IPS DF 6.9 (cell line): ENCODE measurements at regions not wholly inside any gene's neighbourhood (a gene's known extent, or its start where the extent isn't known, plus 50 kb on each side); places are given as distances from the start of the nearest gene placed in this dataset.

Experiments
- DNase-seq: peaks from one replicate; pipeline ENCODE4 v3.0.0-alpha.2; 2013; ENCODE audit warnings: low read depth, low spot score
- H3K27ac ChIP-seq: one replicate; pipeline ENCODE4 v1.5.1; 2013; ENCODE audit warnings: low read length, control low read depth
- H3K27me3 ChIP-seq: 2 replicates; pipeline ENCODE4 v1.6.1; 2013; ENCODE audit warnings: mild to moderate bottlenecking, low read length; ENCODE audit not compliant: control insufficient read depth, insufficient read depth
- H3K36me3 ChIP-seq: 2 replicates; pipeline ENCODE4 v1.6.1; 2013; ENCODE audit warnings: low read length; ENCODE audit not compliant: control insufficient read depth, insufficient read depth
- H3K4me1 ChIP-seq: 2 replicates; pipeline ENCODE4 v1.6.1; 2013; ENCODE audit warnings: low read length; ENCODE audit not compliant: control insufficient read depth, insufficient read depth
- H3K4me3 ChIP-seq: 2 replicates; pipeline ENCODE4 v1.5.1; 2013; ENCODE audit warnings: mild to moderate bottlenecking, low read length
- H3K9me3 ChIP-seq: 2 replicates; pipeline ENCODE4 v1.6.1; 2013; ENCODE audit warnings: low read length, inconsistent platforms; ENCODE audit not compliant: control insufficient read depth, insufficient read depth
- WGBS: extraction: QIAGEN DNeasy Blood & Tissue Kit; methylation state at CpG from one replicate; pipeline ENCODE4 v1.1.7; 2013; ENCODE audit warnings: mixed read lengths, missing lambda C conversion rate; ENCODE audit not compliant: insufficient read length, insufficient coverage; 5-methylcytosine and 5-hydroxymethylcytosine counted together

- DNase-seq, result peak; percentile 60
- no CpG with 5 or more reads among the region's 2 CpGs for WGBS
- Histone ChIP-seq H3K27me3 (no peaks in the 10 kb centered on the region; the same call in 1 of the 2 replicates), H3K4me1 (no peaks in the 10 kb centered on the region), H3K36me3 (no peaks in the 10 kb centered on the region), H3K9me3 (no peaks in the 10 kb centered on the region), H3K27ac (no peak overlapping the region), H3K4me3 (no peak overlapping the region)
Measured at GRCh38 chr14:26088275-26088674, 509.6 kb downstream of the NOVA1 start.

DNA sequence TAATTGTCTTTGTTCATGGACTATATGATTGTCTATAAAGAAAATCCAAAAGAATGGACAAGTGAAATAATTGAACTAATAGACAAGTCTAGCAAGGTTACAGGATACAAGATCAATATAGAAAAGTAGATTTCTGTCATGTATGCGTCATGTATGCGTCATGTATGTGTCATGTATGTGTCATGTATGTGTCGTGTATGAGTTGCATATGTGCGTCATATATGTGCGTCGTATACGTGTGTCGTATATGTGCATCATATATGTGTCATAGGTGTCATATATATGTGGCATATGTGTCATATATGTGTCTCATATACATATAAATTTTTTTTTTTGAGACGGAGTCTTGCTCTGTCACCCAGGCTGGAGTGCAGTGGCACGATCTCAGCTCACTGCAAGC, 516.8 kb downstream of the NOVA1 start:
- WGBS, result 100% methylated on average over 5 of the region's 10 CpGs
- Histone ChIP-seq H3K4me1 (no peaks in the 10 kb centered on the region), H3K4me3 (no peak overlapping the region), H3K27me3 (no peaks in the 10 kb centered on the region), H3K9me3 (no peaks in the 10 kb centered on the region), H3K27ac (no peak overlapping the region), H3K36me3 (no peaks in the 10 kb centered on the region)
- DNase-seq, result no peak

GRCh38 chr14:26078561-26078960, 519.3 kb downstream of the NOVA1 start:
- WGBS, result no CpG with 5 or more reads among the region's 2 CpGs
- Histone ChIP-seq H3K27ac (no peak overlapping the region), H3K4me3 (no peak overlapping the region), H3K9me3 (no peaks in the 10 kb centered on the region), H3K36me3 (no peaks in the 10 kb centered on the region), H3K4me1 (no peaks in the 10 kb centered on the region), H3K27me3 (no peaks in the 10 kb centered on the region)
- DNase-seq, result no peak

DNA sequence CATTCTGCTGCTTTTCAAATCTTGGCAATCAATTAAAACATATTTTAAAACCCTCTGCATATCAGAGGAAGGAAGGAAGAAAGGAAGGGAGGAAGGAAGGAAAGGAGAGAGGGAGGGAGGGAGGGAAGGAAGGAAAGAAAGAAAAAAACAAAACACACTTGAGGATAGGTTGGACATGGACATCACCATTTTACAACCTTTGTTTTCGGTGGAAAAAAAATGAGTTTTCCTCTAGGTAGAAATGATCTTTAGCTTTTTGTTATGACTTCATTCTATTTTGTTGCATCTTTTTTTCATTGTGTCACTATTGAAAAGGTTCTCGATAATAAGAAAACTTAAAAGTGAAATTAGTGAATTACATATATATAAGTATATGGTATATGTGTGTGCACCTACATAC, 522.9 kb downstream of the NOVA1 start:
- DNase-seq, result no peak
- no peak overlapping the region for H3K4me3 ChIP-seq
- no peaks in the 10 kb centered on the region for H3K27me3 ChIP-seq
- no CpG with 5 or more reads among the region's 2 CpGs for WGBS
- no peak overlapping the region for H3K27ac ChIP-seq
- H3K9me3 ChIP-seq, result no peaks in the 10 kb centered on the region
- no peaks in the 10 kb centered on the region for H3K4me1 ChIP-seq
- H3K36me3 ChIP-seq, result no peaks in the 10 kb centered on the region

DNA sequence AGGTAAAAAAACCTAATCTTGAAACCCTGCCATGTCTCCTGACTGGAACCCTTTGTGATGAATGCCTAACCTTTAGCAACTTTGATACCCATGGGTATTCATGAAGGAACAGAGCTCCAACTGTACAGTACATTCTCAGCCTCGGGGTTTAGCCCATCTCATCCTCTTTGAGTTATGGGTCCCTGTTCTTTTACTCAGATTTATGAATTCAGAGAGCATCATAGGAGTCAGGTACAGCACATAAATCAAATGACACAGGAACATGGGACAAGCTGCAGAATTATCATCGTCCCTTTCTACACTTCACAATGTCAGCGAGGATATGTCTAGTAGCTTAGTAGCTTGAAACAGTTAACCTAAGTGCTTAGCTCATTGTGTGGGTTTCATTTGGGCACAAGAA, 527.4 kb downstream of the NOVA1 start:
- DNase-seq, result no peak
- H3K9me3 ChIP-seq, result no peaks in the 10 kb centered on the region
- WGBS, result no CpG with 5 or more reads among the region's 3 CpGs
- H3K4me1 ChIP-seq, result no peaks in the 10 kb centered on the region
- H3K27ac ChIP-seq, result no peak overlapping the region
- no peaks in the 10 kb centered on the region for H3K36me3 ChIP-seq
- no peaks in the 10 kb centered on the region for H3K27me3 ChIP-seq
- no peak overlapping the region for H3K4me3 ChIP-seq

DNA sequence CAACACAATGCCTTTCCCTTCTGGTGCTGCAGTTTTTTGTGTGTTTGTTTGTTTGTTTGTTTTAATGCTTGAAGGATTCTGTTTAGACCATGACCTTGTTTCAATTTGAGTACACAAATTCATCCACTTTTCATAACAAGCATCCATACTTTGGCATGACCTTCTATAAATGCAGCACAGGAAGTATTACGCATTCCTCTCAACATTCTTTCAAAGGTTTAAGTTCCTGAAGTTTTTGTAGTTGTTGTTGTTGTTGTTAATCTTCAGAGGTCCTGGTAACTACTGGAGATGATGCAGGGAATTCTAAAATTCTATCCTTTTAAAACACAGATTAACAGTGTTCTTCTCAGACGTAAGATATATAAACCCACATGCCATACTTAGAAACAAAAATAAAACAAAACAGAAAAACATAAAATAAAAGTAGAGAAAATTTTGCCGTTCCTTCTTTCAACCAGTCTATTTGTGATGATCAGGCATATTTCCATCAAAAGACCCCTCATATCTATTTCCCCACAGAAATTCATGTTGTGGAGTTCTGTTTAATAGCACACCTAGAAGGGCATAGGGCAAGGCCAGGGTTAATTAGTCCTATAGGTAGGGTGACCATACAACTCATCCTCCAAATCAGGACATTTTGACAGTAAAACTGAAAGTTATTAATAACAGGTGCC, 529.9 kb downstream of the NOVA1 start:
- no peak for DNase-seq
- H3K36me3 ChIP-seq, result no peaks in the 10 kb centered on the region
- no peaks in the 10 kb centered on the region for H3K27me3 ChIP-seq
- H3K27ac ChIP-seq, result no peak overlapping the region
- WGBS, result no CpG with 5 or more reads among the region's 3 CpGs
- H3K9me3 ChIP-seq, result no peaks in the 10 kb centered on the region
- no peak overlapping the region for H3K4me3 ChIP-seq
- H3K4me1 ChIP-seq, result no peaks in the 10 kb centered on the region

GRCh38 chr14:26067341-26067740, 530.5 kb downstream of the NOVA1 start:
- no peak overlapping the region for H3K27ac ChIP-seq
- no peaks in the 10 kb centered on the region for H3K9me3 ChIP-seq
- H3K36me3 ChIP-seq, result no peaks in the 10 kb centered on the region
- no CpG with 5 or more reads among the region's 2 CpGs for WGBS
- no peaks in the 10 kb centered on the region for H3K4me1 ChIP-seq
- no peak for DNase-seq
- no peak overlapping the region for H3K4me3 ChIP-seq
- H3K27me3 ChIP-seq, result no peaks in the 10 kb centered on the region

- Histone ChIP-seq H3K4me1 (no peaks in the 10 kb centered on the region), H3K36me3 (no peaks in the 10 kb centered on the region), H3K4me3 (no peak overlapping the region), H3K27ac (no peak overlapping the region), H3K9me3 (no peaks in the 10 kb centered on the region), H3K27me3 (no peaks in the 10 kb centered on the region)
- no peak for DNase-seq
- WGBS, result no CpG with 5 or more reads among the region's 6 CpGs
Measured at GRCh38 chr14:26056036-26056616, 541.7 kb downstream of the NOVA1 start.

GRCh38 chr14:26032348-26032747, 565.5 kb downstream of the NOVA1 start:
- Histone ChIP-seq H3K4me3 (no peak overlapping the region), H3K36me3 (no peaks in the 10 kb centered on the region), H3K27me3 (no peaks in the 10 kb centered on the region), H3K9me3 (no peaks in the 10 kb centered on the region), H3K27ac (no peak overlapping the region), H3K4me1 (no peaks in the 10 kb centered on the region)
- DNase-seq, result no peak

DNA sequence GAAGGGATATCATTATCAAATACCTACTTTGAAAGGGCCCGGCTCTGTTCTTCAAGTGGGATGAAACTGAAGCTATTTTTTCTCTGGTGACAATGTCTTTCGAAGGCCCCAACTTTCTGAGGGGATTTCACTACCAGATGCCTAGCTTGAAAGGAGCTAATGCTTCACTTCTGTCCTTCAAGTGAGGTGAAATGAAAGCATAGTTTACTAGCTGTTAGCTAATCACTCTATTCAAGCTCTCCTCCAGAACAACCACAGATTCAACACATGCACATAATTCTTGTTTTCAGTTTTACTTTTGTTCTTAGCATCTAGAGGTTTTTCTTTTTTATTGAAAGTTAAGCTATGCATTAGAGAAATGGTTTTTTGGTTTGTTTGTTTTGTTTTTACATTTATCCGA, 571.4 kb downstream of the NOVA1 start:
- H3K36me3 ChIP-seq, result no peaks in the 10 kb centered on the region
- WGBS, result no CpG with 5 or more reads among the region's 3 CpGs

GRCh38 chr14:26023967-26024366, 573.9 kb downstream of the NOVA1 start:
- H3K27ac ChIP-seq, result no peak overlapping the region
- no peak overlapping the region for H3K4me3 ChIP-seq
- no peaks in the 10 kb centered on the region for H3K9me3 ChIP-seq
- no peak for DNase-seq
- no peaks in the 10 kb centered on the region for H3K27me3 ChIP-seq
- WGBS, result no CpG with 5 or more reads among the region's 4 CpGs
- H3K36me3 ChIP-seq, result no peaks in the 10 kb centered on the region
- H3K4me1 ChIP-seq, result no peaks in the 10 kb centered on the region

More for the DNA sequence above, 571.4 kb downstream of the NOVA1 start:
- no peaks in the 10 kb centered on the region for H3K27me3 ChIP-seq
- no peaks in the 10 kb centered on the region for H3K9me3 ChIP-seq
- H3K27ac ChIP-seq, result no peak overlapping the region
- DNase-seq, result no peak
- H3K4me3 ChIP-seq, result no peak overlapping the region
- H3K4me1 ChIP-seq, result no peaks in the 10 kb centered on the region
